OCI-LY7 (cell line): ENCODE measurements at regions not wholly inside any gene's neighbourhood (a gene's known extent, or its start where the extent isn't known, plus 50 kb on each side); places are given as distances from the start of the nearest gene placed in this dataset.

Experiments used
- BruUV-seq: library from RNA; stranded (reverse); fragments of 400-500 nt; replicated peaks from 2 replicates; lab custom pipeline; 2021; lab: Mats Ljungman, UMichigan
- CTCF ChIA-PET: fragments of 300-600 bp; sonication (Branson Sonifier 250); formaldehyde crosslinking; loops from one replicate; lab custom pipeline; 2022; ENCODE audit warnings: antibody characterized with exemption; ENCODE audit not compliant: unreplicated experiment; lab: Charles Lee
- POLR2A ChIA-PET: fragments of 300-600 bp; sonication (Branson Sonifier 250); formaldehyde crosslinking; loops from one replicate; lab custom pipeline; 2022; ENCODE audit warnings: antibody characterized with exemption; lab: Charles Lee
- DNase-seq: peaks from one replicate; pipeline ENCODE4 v3.0.0-alpha.2; 2015; ENCODE audit warnings: low spot score
- H2AFZ ChIP-seq: fragments of 200-600 bp; sonication (generic), shearing (Covaris generic); 2 replicates; pipeline ENCODE4 v1.6.1; 2014; ENCODE audit warnings: mild to moderate bottlenecking, antibody characterized with exemption, low read length, moderate library complexity
- H3K27ac ChIP-seq: fragments of 200-600 bp; sonication (generic); 2 replicates; pipeline ENCODE4 v1.5.1; 2014; ENCODE audit warnings: mixed run types, low read depth, mild to moderate bottlenecking, moderate library complexity, low read length, inconsistent platforms; ENCODE audit not compliant: poor library complexity, severe bottlenecking
- H3K36me3 ChIP-seq: fragments of 200-600 bp; sonication (generic); 2 replicates; pipeline ENCODE4 v1.6.1; 2014; ENCODE audit warnings: mild to moderate bottlenecking, antibody characterized with exemption, low read length, moderate library complexity, mixed read lengths; ENCODE audit not compliant: insufficient read depth
- H3K4me1 ChIP-seq: fragments of 200-600 bp; sonication (generic); 2 replicates; pipeline ENCODE4 v1.5.1; 2014; ENCODE audit warnings: mild to moderate bottlenecking, low read length; ENCODE audit not compliant: insufficient read depth, poor library complexity, severe bottlenecking
- H3K4me2 ChIP-seq: fragments of 200-600 bp; sonication (generic); 2 replicates; pipeline ENCODE4 v1.6.1; 2014; ENCODE audit warnings: mild to moderate bottlenecking, low read length
- H3K4me3 ChIP-seq: fragments of 200-600 bp; sonication (generic); 2 replicates; pipeline ENCODE4 v1.5.1; 2014; ENCODE audit warnings: mild to moderate bottlenecking, low read depth, low read length; ENCODE audit not compliant: poor library complexity, severe bottlenecking
- H3K79me2 ChIP-seq: fragments of 200-600 bp; sonication (generic); 2 replicates; pipeline ENCODE4 v1.6.1; 2016; ENCODE audit warnings: low read depth, mild to moderate bottlenecking, low read length, moderate library complexity, mixed read lengths; ENCODE audit not compliant: insufficient read depth
- H3K9me2 ChIP-seq: fragments of 200-600 bp; sonication (generic); 2 replicates; pipeline ENCODE4 v1.6.1; 2016; ENCODE audit warnings: mild to moderate bottlenecking, low read length, mixed read lengths; ENCODE audit not compliant: insufficient read depth
- H3K9me3 ChIP-seq: fragments of 200-600 bp; sonication (generic); 2 replicates; pipeline ENCODE4 v1.6.1; 2014; ENCODE audit warnings: mild to moderate bottlenecking, mixed run types, low read length, mixed read lengths
- H4K20me1 ChIP-seq: fragments of 200-600 bp; sonication (generic); 2 replicates; pipeline ENCODE4 v1.6.1; 2014; ENCODE audit warnings: mild to moderate bottlenecking, antibody characterized with exemption, low read length, moderate library complexity, mixed read lengths; ENCODE audit not compliant: insufficient read depth
- CTCF ChIP-seq: fragments of 200-600 bp; sonication (generic); conservative IDR thresholded peaks from 2 replicates; pipeline ENCODE4 v1.5.1; 2014; ENCODE audit warnings: mild to moderate bottlenecking, antibody characterized with exemption, low read length, moderate library complexity, mixed read lengths
- EZH2phosphoT487 ChIP-seq: fragments of 200-600 bp; sonication (generic); IDR thresholded peaks from 2 replicates; pipeline ENCODE4 v1.6.1; 2018; ENCODE audit warnings: low read depth, borderline replicate concordance, mild to moderate bottlenecking, mixed run types, antibody characterized with exemption, low read length, moderate library complexity, mixed read lengths
- intact Hi-C: fragments of 100-400 bp; cut with micrococcal nuclease; formaldehyde crosslinking; loops from one replicate; pipeline ENCODE4 v1.10.0; 2022; ENCODE audit not compliant: unreplicated experiment

DNA sequence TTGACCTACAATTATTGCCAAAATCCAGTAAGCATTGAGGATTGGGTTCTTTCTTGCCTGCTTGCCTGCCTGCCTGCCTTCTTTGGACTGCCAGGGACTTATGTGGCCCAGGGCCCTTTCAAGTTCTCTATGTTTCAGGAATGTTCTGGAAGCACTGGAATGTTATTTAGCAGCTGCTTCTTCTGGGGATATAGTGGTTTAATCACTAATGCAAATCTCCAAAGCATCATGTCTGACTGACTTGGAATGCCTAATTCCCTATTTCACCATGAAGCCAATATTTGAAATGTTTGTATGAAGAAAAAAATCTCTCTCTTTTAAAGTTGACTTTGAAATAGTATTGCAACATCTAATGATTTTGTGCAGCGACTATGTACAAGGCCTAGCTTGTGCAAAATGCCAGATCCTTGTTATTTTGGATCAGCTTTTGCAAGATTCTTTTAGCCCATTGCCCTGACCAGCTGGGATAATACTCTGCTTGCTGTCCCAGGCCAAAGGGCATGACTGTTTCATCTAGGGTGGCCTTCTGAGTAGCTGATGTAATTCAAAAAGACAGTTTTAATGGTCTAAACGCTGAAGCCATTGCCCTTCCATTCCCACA is 204.6 kb downstream of the RND3 start:
- Histone ChIP-seq H3K4me3 (no peak overlapping the region), H3K4me1 (no peaks in the 10 kb centered on the region), H4K20me1 (no peaks in the 10 kb centered on the region), H3K9me3 (no peaks in the 10 kb centered on the region), H3K36me3 (no peaks in the 10 kb centered on the region), H2AFZ (no peak overlapping the region), H3K79me2 (no peaks in the 10 kb centered on the region), H3K9me2 (no peaks in the 10 kb centered on the region), H3K27ac (no peak overlapping the region), H3K4me2 (no peak overlapping the region)
- DNase-seq = no peak
- ChIA-PET CTCF (interaction anchor here (0.5 kb wide), 1 partner anchor 8 kb away, joined by 3 read pairs; no protein-coding TSS in a partner anchor), POLR2A (interaction anchor here (1.1 kb wide), 1 partner anchor 60 kb away, joined by 3 read pairs; no protein-coding TSS in a partner anchor)
- intact Hi-C loops = no loop called here
- TF ChIP-seq EZH2phosphoT487 = no peak
- no peak for TF ChIP-seq CTCF
- no TSS peak for BruUV-seq

GRCh38 chr2:150282357-150282756 is 205.1 kb downstream of the RND3 start:
- Histone ChIP-seq H3K9me2 (no peaks in the 10 kb centered on the region), H3K36me3 (no peaks in the 10 kb centered on the region), H3K27ac (no peak overlapping the region), H3K4me2 (no peak overlapping the region), H3K4me3 (no peak overlapping the region), H3K9me3 (no peaks in the 10 kb centered on the region), H2AFZ (no peak overlapping the region), H3K4me1 (no peaks in the 10 kb centered on the region), H4K20me1 (no peaks in the 10 kb centered on the region), H3K79me2 (no peaks in the 10 kb centered on the region)
- intact Hi-C loops = no loop called here
- TF ChIP-seq CTCF (no peak), EZH2phosphoT487 (no peak)
- no peak for DNase-seq
- ChIA-PET POLR2A (interaction anchor here (1.1 kb wide), 1 partner anchor 60 kb away, joined by 3 read pairs; no protein-coding TSS in a partner anchor), CTCF (interaction anchor here (0.5 kb wide), 1 partner anchor 8 kb away, joined by 3 read pairs; no protein-coding TSS in a partner anchor)
- BruUV-seq = no TSS peak

- DNase-seq = no peak
- Histone ChIP-seq H3K9me2 (no peaks in the 10 kb centered on the region), H3K9me3 (no peaks in the 10 kb centered on the region), H3K4me3 (no peak overlapping the region), H3K4me2 (no peak overlapping the region), H2AFZ (no peak overlapping the region), H3K36me3 (no peaks in the 10 kb centered on the region), H3K27ac (no peak overlapping the region), H4K20me1 (no peaks in the 10 kb centered on the region), H3K4me1 (no peaks in the 10 kb centered on the region), H3K79me2 (no peaks in the 10 kb centered on the region)
- ChIA-PET CTCF (no interaction called here), POLR2A (interaction anchor here (1.2 kb wide), 1 partner anchor 190 kb away, joined by 4 read pairs; no protein-coding TSS in a partner anchor)
- intact Hi-C loops = no loop called here
- BruUV-seq = no TSS peak
- no peak for TF ChIP-seq CTCF
- no peak for TF ChIP-seq EZH2phosphoT487
These were observed 207.2 kb downstream of the RND3 start for GRCh38 chr2:150280231-150280630.
